B cell (primary cell): ENCODE measurements at regions not wholly inside any gene's neighbourhood (a gene's known extent, or its start where the extent isn't known, plus 50 kb on each side); places are given as distances from the start of the nearest gene placed in this dataset.

Experiments used
- ATAC-seq: fragments of 200-7000 bp; cut with Tn5 transposase; one replicate; pipeline ENCODE4 v1.10.0; 2021; ENCODE audit warnings: low read depth, mild to moderate bottlenecking, moderate number of reproducible peaks, moderate library complexity
- CTCF ChIA-PET: fragments of 350-600 bp; sonication (Branson Sonifier 250); formaldehyde crosslinking; loops from one replicate; lab custom pipeline; 2021; ENCODE audit warnings: antibody characterized with exemption, inconsistent platforms; lab: Charles Lee
- POLR2A ChIA-PET: fragments of 350-600 bp; sonication (Branson Sonifier 250); formaldehyde crosslinking; loops from one replicate; lab custom pipeline; 2021; ENCODE audit warnings: antibody characterized with exemption; lab: Charles Lee
- DNase-seq: peaks from one replicate; pipeline ENCODE4 v3.0.0; 2013
- H2AFZ ChIP-seq: 2 replicates; pipeline ENCODE4 v1.6.1; 2012; ENCODE audit warnings: mild to moderate bottlenecking, low read depth, low read length; ENCODE audit not compliant: insufficient read depth, poor library complexity, severe bottlenecking
- H3K27ac ChIP-seq, 2 donors: 1 replicate in 1 of 2; 2 replicates in 1 of 2; pipeline ENCODE4 v1.5.1; 2012 to 2013; ENCODE audit warnings: low read length in 2 of 2, mild to moderate bottlenecking in 2 of 2, moderate library complexity in 1 of 2
- H3K27me3 ChIP-seq, 4 experiments: fragments of 200-600 bp in 1 of 4; sonication (generic) in 1 of 4; replicated peaks in 1 of 4; 1 replicate in 2 of 4; 2 replicates in 2 of 4; pipeline versions ENCODE4 v1.6.1 to v1.7.0; 2013 to 2016; ENCODE audit warnings: low read length in 3 of 4, mild to moderate bottlenecking in 2 of 4, mixed read lengths in 1 of 4, moderate library complexity in 1 of 4; ENCODE audit not compliant: insufficient read depth in 4 of 4, control insufficient read depth in 3 of 4; ENCODE audit errors: control extremely low read depth in 1 of 4
- H3K36me3 ChIP-seq, 2 experiments: replicated peaks in 1 of 2; 1 replicate in 1 of 2; 2 replicates in 1 of 2; pipeline versions ENCODE4 v1.6.1 to v1.7.1; 2013; ENCODE audit warnings: low read length in 1 of 2; ENCODE audit not compliant: insufficient read depth in 2 of 2, control insufficient read depth in 1 of 2; ENCODE audit errors: control extremely low read depth in 1 of 2, extremely low read depth in 1 of 2
- H3K4me1 ChIP-seq, 2 donors: fragments of 200-600 bp in 1 of 2; sonication (generic) in 1 of 2; 1 replicate in 1 of 2; 2 replicates in 1 of 2; pipeline versions ENCODE4 v1.5.1 to v1.6.1; 2013 to 2017; ENCODE audit warnings: low read length in 2 of 2; ENCODE audit not compliant: control insufficient read depth in 2 of 2, insufficient read depth in 2 of 2
- H3K4me2 ChIP-seq: replicated peaks from 2 replicates; pipeline ENCODE3; 2012; ENCODE audit warnings: mild to moderate bottlenecking, low read depth, low read length; ENCODE audit not compliant: poor library complexity, severe bottlenecking
- H3K4me3 ChIP-seq, 5 experiments: fragments of 200-600 bp in 1 of 5; sonication (generic) in 1 of 5; 1 replicate in 3 of 5; 2 replicates in 2 of 5; pipeline versions ENCODE4 v1.5.1 to v1.7.0; 2011 to 2016; ENCODE audit warnings: low read length in 4 of 5, mild to moderate bottlenecking in 4 of 5, low read depth in 2 of 5, control low read depth in 1 of 5, moderate library complexity in 1 of 5; ENCODE audit not compliant: insufficient read depth in 1 of 5; ENCODE audit errors: control extremely low read depth in 1 of 5, extremely low read depth in 1 of 5
- H3K79me2 ChIP-seq: fragments of 200-600 bp; sonication (generic); one replicate; pipeline ENCODE4 v1.6.0; 2016; ENCODE audit warnings: low read length; ENCODE audit not compliant: control insufficient read depth, insufficient read depth
- H3K9ac ChIP-seq: fragments of 200-600 bp; sonication (generic); 2 replicates; pipeline ENCODE4 v1.6.1; 2017; ENCODE audit warnings: mild to moderate bottlenecking, low read length, moderate library complexity
- H3K9me3 ChIP-seq, 3 donors: one replicate each; pipeline versions ENCODE4 v1.6.1 to v1.7.1; 2013; ENCODE audit warnings: low read length in 2 of 3; ENCODE audit not compliant: control insufficient read depth in 2 of 3, insufficient read depth in 1 of 3; ENCODE audit errors: control extremely low read depth in 1 of 3
- H4K20me1 ChIP-seq: 2 replicates; pipeline ENCODE4 v1.6.0; 2012; ENCODE audit warnings: mild to moderate bottlenecking, low read length; ENCODE audit not compliant: insufficient read depth, control insufficient read depth, poor library complexity, severe bottlenecking
- H3K27ac Mint-ChIP-seq: one replicate; pipeline ENCODE4 v1.8.0; 2021; ENCODE audit warnings: mixed read lengths
- H3K27me3 Mint-ChIP-seq: one replicate; pipeline ENCODE4 v1.8.0; 2021; ENCODE audit warnings: mixed read lengths
- H3K4me1 Mint-ChIP-seq: one replicate; pipeline ENCODE4 v1.8.0; 2021; ENCODE audit warnings: mixed read lengths
- H3K4me3 Mint-ChIP-seq: one replicate; pipeline ENCODE4 v1.8.0; 2021; ENCODE audit warnings: mixed read lengths
- H3K9me3 Mint-ChIP-seq: one replicate; pipeline ENCODE4 v1.8.0; 2022; ENCODE audit warnings: mixed read lengths; ENCODE audit not compliant: insufficient read depth
- CTCF ChIP-seq: fragments of 200-600 bp; IDR thresholded peaks from one replicate; pipeline ENCODE4 v1.8.0; 2022; ENCODE audit warnings: antibody characterized with exemption, mild to moderate bottlenecking
- EZH2 ChIP-seq: IDR thresholded peaks from 2 replicates; pipeline ENCODE4 v1.6.1; 2012; ENCODE audit warnings: borderline replicate concordance, low read depth, mild to moderate bottlenecking, moderate library complexity, low read length; ENCODE audit not compliant: insufficient read depth, poor library complexity, severe bottlenecking
- WGBS: methylation state at CpG from one replicate; pipeline ENCODE4 v1.1.5; 2013; ENCODE audit warnings: missing lambda C conversion rate; ENCODE audit not compliant: insufficient coverage; 5-methylcytosine and 5-hydroxymethylcytosine counted together
- intact Hi-C: fragments of 100-400 bp; cut with micrococcal nuclease; formaldehyde crosslinking; loops from one replicate; pipeline ENCODE4 v1.10.0; 2022

- H3K36me3 ChIP-seq, result no peaks in the 10 kb centered on the region
- no peak overlapping the region for H3K4me3 ChIP-seq
- H2AFZ ChIP-seq, result no peak overlapping the region
- no peaks in the 10 kb centered on the region for H3K9me3 Mint-ChIP-seq
- H3K27ac ChIP-seq, result no peak overlapping the region
- CTCF ChIA-PET, result no interaction called here
- no peaks in the 10 kb centered on the region for H3K4me1 Mint-ChIP-seq
- ATAC-seq (no peak), DNase-seq (no peak)
- 96% methylated on average over 5 of the region's 10 CpGs for WGBS
- H4K20me1 ChIP-seq, result no peaks in the 10 kb centered on the region
- TF ChIP-seq CTCF, result no peak
- H3K27me3 Mint-ChIP-seq, result no peaks in the 10 kb centered on the region
- H3K4me1 ChIP-seq, result no peaks in the 10 kb centered on the region
- POLR2A ChIA-PET, result no interaction called here
- no peak overlapping the region for H3K4me2 ChIP-seq
- intact Hi-C loops, result no loop called here
- H3K27ac Mint-ChIP-seq, result no peak overlapping the region
- no peaks in the 10 kb centered on the region for H3K9me3 ChIP-seq
- no peaks in the 10 kb centered on the region for H3K27me3 ChIP-seq
- H3K9ac ChIP-seq, result no peak overlapping the region
- H3K4me3 Mint-ChIP-seq, result no peak overlapping the region
- no peaks in the 10 kb centered on the region for H3K79me2 ChIP-seq
Measured at GRCh38 chr1:245094092-245094491, 60.7 kb upstream of the KIF26B start.

- WGBS, result 96% methylated on average over 5 of the region's 5 CpGs
- no peaks in the 10 kb centered on the region for H3K79me2 ChIP-seq
Measured at GRCh38 chr1:245092638-245092976, 62.2 kb upstream of the KIF26B start.

More at GRCh38 chr1:245092638-245092976, 62.2 kb upstream of the KIF26B start:
- TF ChIP-seq CTCF (no peak), EZH2 (no peak)
- H3K4me1 Mint-ChIP-seq, result no peaks in the 10 kb centered on the region
- no peaks in the 10 kb centered on the region for H4K20me1 ChIP-seq
- no peak overlapping the region for H3K27ac ChIP-seq
- ChIA-PET POLR2A (no interaction called here), CTCF (no interaction called here)
- no peak overlapping the region for H3K27ac Mint-ChIP-seq
- H3K4me3 Mint-ChIP-seq, result no peak overlapping the region
- intact Hi-C loops, result no loop called here
- no peaks in the 10 kb centered on the region for H3K9me3 Mint-ChIP-seq
- no peaks in the 10 kb centered on the region for H3K9me3 ChIP-seq
- ATAC-seq (no peak), DNase-seq (no peak)
- no peaks in the 10 kb centered on the region for H3K27me3 Mint-ChIP-seq
- no peak overlapping the region for H3K4me3 ChIP-seq
- H2AFZ ChIP-seq, result no peak overlapping the region
- no peak overlapping the region for H3K4me2 ChIP-seq
- H3K4me1 ChIP-seq, result no peaks in the 10 kb centered on the region
- no peaks in the 10 kb centered on the region for H3K36me3 ChIP-seq
- H3K27me3 ChIP-seq, result no peaks in the 10 kb centered on the region
- H3K9ac ChIP-seq, result no peak overlapping the region
